ENCODE measurements at regions not wholly inside any gene's neighbourhood (a gene's known extent, or its start where the extent isn't known, plus 50 kb on each side); places are given as distances from the start of the nearest gene placed in this dataset.

DNA sequence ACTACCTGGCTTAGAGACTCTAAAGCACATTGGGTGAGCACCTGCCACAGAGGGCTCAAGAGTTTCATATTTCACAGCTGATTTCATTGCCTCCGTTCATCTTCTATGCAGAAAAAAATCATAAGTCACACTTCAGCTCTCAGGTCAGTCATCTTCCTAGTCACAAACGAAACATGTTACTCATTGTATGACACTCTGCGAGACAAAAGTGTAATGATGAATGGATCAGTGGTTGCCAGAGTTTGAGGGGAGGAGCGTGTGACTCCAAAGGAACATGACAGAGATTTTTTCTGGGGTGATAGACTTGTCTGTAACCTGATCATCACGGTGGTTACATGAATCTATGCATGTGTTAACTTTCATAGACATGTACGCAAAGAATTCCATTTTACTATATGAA is 195.2 kb upstream of the CNTNAP4 start:
- Mint-ChIP-seq H3K9me3 (ENCODE audit: insufficient read depth) (no peaks in the 10 kb centered on the region), H3K4me1 (no peaks in the 10 kb centered on the region), H3K4me3 (no peak overlapping the region), H3K27ac (no peak overlapping the region), H3K27me3 (no peaks in the 10 kb centered on the region)
- no peaks in the 10 kb centered on the region for H3K4me1 ChIP-seq (ENCODE audit: control insufficient read depth in 2 of 2, insufficient read depth in 2 of 2, low read length in 2 of 2)
- intact Hi-C loops (cut with micrococcal nuclease) = no loop called here
- ATAC-seq (ENCODE audit: low read depth) (no peak), DNase-seq (no peak)
- H2AFZ ChIP-seq (ENCODE audit: insufficient read depth, low read depth, low read length, poor library complexity, severe bottlenecking) = no peak overlapping the region
- no peaks in the 10 kb centered on the region for H3K79me2 ChIP-seq (ENCODE audit: control insufficient read depth, insufficient read depth, low read length)
- no peak overlapping the region for H3K4me2 ChIP-seq (replicated peaks; ENCODE audit: low read depth, low read length, poor library complexity, severe bottlenecking)
- no peak overlapping the region for H3K9ac ChIP-seq (ENCODE audit: low read length)
- H3K9me3 ChIP-seq (ENCODE audit: control extremely low read depth in 1 of 3, control insufficient read depth in 2 of 3, insufficient read depth in 1 of 3, low read length in 2 of 3) = no peaks in the 10 kb centered on the region
- no peaks in the 10 kb centered on the region for H3K36me3 ChIP-seq (replicated peaks in 1 of 2; ENCODE audit: control extremely low read depth in 1 of 2, control insufficient read depth in 1 of 2, extremely low read depth in 1 of 2, insufficient read depth in 2 of 2, low read length in 1 of 2)
- TF ChIP-seq EZH2 (IDR thresholded peaks at IDR 0.05; ENCODE audit: borderline replicate concordance, insufficient read depth, low read depth, low read length, poor library complexity, severe bottlenecking) = no peak
- TF ChIP-seq, protein P1, sequence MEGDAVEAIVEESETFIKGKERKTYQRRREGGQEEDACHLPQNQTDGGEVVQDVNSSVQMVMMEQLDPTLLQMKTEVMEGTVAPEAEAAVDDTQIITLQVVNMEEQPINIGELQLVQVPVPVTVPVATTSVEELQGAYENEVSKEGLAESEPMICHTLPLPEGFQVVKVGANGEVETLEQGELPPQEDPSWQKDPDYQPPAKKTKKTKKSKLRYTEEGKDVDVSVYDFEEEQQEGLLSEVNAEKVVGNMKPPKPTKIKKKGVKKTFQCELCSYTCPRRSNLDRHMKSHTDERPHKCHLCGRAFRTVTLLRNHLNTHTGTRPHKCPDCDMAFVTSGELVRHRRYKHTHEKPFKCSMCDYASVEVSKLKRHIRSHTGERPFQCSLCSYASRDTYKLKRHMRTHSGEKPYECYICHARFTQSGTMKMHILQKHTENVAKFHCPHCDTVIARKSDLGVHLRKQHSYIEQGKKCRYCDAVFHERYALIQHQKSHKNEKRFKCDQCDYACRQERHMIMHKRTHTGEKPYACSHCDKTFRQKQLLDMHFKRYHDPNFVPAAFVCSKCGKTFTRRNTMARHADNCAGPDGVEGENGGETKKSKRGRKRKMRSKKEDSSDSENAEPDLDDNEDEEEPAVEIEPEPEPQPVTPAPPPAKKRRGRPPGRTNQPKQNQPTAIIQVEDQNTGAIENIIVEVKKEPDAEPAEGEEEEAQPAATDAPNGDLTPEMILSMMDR (IDR thresholded peaks at IDR 0.05) = no peak
- H3K27ac ChIP-seq (ENCODE audit: low read length in 2 of 2) = no peak overlapping the region
- ChIA-PET POLR2A (no interaction called here), CTCF (no interaction called here)
- no peak overlapping the region for H3K4me3 ChIP-seq (ENCODE audit: control extremely low read depth in 1 of 5, extremely low read depth in 1 of 5, insufficient read depth in 1 of 5, low read depth in 2 of 5, low read length in 4 of 5)
- no CpG with 5 or more reads among the region's 6 CpGs for WGBS (ENCODE audit: insufficient coverage)
- H4K20me1 ChIP-seq (ENCODE audit: control insufficient read depth, insufficient read depth, low read length, poor library complexity, severe bottlenecking) = no peaks in the 10 kb centered on the region
- no peaks in the 10 kb centered on the region for H3K27me3 ChIP-seq (replicated peaks in 1 of 4; ENCODE audit: control extremely low read depth in 1 of 4, control insufficient read depth in 3 of 4, insufficient read depth in 4 of 4, low read length in 3 of 4)

DNA sequence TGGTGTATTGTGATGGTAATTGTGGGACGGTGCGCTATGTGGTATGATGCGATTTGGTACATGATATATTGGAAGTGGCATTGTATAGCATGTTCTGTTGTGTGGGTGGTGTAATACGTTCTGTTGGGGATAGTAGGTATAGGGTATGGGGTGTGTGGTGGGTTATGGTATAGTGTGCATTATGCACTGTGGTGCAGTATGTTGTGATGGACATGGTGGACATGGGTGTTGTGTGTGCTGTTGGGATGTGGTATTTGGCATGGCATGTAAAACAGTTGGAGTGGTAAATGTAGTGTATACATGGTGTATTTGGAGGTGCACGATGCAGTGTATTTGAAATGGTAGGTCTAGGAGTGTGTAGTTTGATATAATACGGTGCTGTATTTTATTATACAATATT is 170.6 kb upstream of the CNTNAP4 start:
- no peaks in the 10 kb centered on the region for H3K79me2 ChIP-seq (ENCODE audit: control insufficient read depth, insufficient read depth, low read length)
- no peak overlapping the region for H2AFZ ChIP-seq (ENCODE audit: insufficient read depth, low read depth, low read length, poor library complexity, severe bottlenecking)
- H3K4me3 ChIP-seq (ENCODE audit: control extremely low read depth in 1 of 5, extremely low read depth in 1 of 5, insufficient read depth in 1 of 5, low read depth in 2 of 5, low read length in 4 of 5) = no peak overlapping the region
- Mint-ChIP-seq H3K4me3 (no peak overlapping the region), H3K27me3 (no peaks in the 10 kb centered on the region), H3K9me3 (ENCODE audit: insufficient read depth) (peaks cover 4% of the 10 kb centered on the region), H3K27ac (no peak overlapping the region), H3K4me1 (no peaks in the 10 kb centered on the region)
- no peak for DNase-seq
- POLR2A ChIA-PET = no interaction called here
- no peak overlapping the region for H3K27ac ChIP-seq (ENCODE audit: low read length in 2 of 2)
- H3K4me2 ChIP-seq (replicated peaks; ENCODE audit: low read depth, low read length, poor library complexity, severe bottlenecking) = no peak overlapping the region
- H3K9me3 ChIP-seq (ENCODE audit: control extremely low read depth in 1 of 3, control insufficient read depth in 2 of 3, insufficient read depth in 1 of 3, low read length in 2 of 3) = peaks cover 1 to 8% (median 7%) of the 10 kb centered on the region in 3 donors
- intact Hi-C loops (cut with micrococcal nuclease) = no loop called here
- H3K27me3 ChIP-seq (replicated peaks in 1 of 4; ENCODE audit: control extremely low read depth in 1 of 4, control insufficient read depth in 3 of 4, insufficient read depth in 4 of 4, low read length in 3 of 4) = no peaks in the 10 kb centered on the region
- no peaks in the 10 kb centered on the region for H3K4me1 ChIP-seq (ENCODE audit: control insufficient read depth in 2 of 2, insufficient read depth in 2 of 2, low read length in 2 of 2)
- no peak for ATAC-seq (ENCODE audit: low read depth)
- no peaks in the 10 kb centered on the region for H3K36me3 ChIP-seq (replicated peaks in 1 of 2; ENCODE audit: control extremely low read depth in 1 of 2, control insufficient read depth in 1 of 2, extremely low read depth in 1 of 2, insufficient read depth in 2 of 2, low read length in 1 of 2)
- 78% methylated on average over 4 of the region's 6 CpGs for WGBS (ENCODE audit: insufficient coverage)
- TF ChIP-seq EZH2 (IDR thresholded peaks at IDR 0.05; ENCODE audit: borderline replicate concordance, insufficient read depth, low read depth, low read length, poor library complexity, severe bottlenecking) = no peak
- TF ChIP-seq, protein P1 (IDR thresholded peaks at IDR 0.05) = no peak
- CTCF ChIA-PET = no interaction called here
- no peak overlapping the region for H3K9ac ChIP-seq (ENCODE audit: low read length)
- H4K20me1 ChIP-seq (ENCODE audit: control insufficient read depth, insufficient read depth, low read length, poor library complexity, severe bottlenecking) = no peaks in the 10 kb centered on the region

Measured in B cell (primary cell).